ENCODE measurements at regions not wholly inside any gene's neighbourhood (a gene's known extent, or its start where the extent isn't known, plus 50 kb on each side); places are given as distances from the start of the nearest gene placed in this dataset.

- peaks cover 33% of the 10 kb centered on the region for H3K4me1 Mint-ChIP-seq (ENCODE audit: low read depth)
These were observed 496.6 kb upstream of the SPHKAP start for GRCh38 chr2:228678110-228678509.

GRCh38 chr2:228675646-228676045 is 494.2 kb upstream of the SPHKAP start:
- Mint-ChIP-seq H3K4me3 (no peak overlapping the region), H3K9me3 (no peaks in the 10 kb centered on the region), H3K36me3 (ENCODE audit: low read depth) (no peaks in the 10 kb centered on the region), H3K27me3 (ENCODE audit: insufficient read depth) (no peaks in the 10 kb centered on the region; the same call in none of the 2 replicates), H3K4me1 (ENCODE audit: low read depth) (peaks cover 22% of the 10 kb centered on the region), H3K27ac (no peak overlapping the region)
- no peak for TF ChIP-seq CTCF (IDR thresholded peaks at IDR 0.05)
- DNase-seq = no peak

More at GRCh38 chr2:228678110-228678509, 496.6 kb upstream of the SPHKAP start:
- no peak for TF ChIP-seq CTCF (IDR thresholded peaks at IDR 0.05)
- Mint-ChIP-seq H3K9me3 (no peaks in the 10 kb centered on the region), H3K36me3 (ENCODE audit: low read depth) (no peaks in the 10 kb centered on the region), H3K27ac (no peak overlapping the region), H3K27me3 (ENCODE audit: insufficient read depth) (peaks cover 4% of the 10 kb centered on the region), H3K4me3 (no peak overlapping the region)
- no peak for DNase-seq

GRCh38 chr2:228675091-228675490 is 493.6 kb upstream of the SPHKAP start:
- Mint-ChIP-seq H3K27ac (no peak overlapping the region), H3K9me3 (no peaks in the 10 kb centered on the region), H3K4me1 (ENCODE audit: low read depth) (peaks cover 22% of the 10 kb centered on the region), H3K4me3 (no peak overlapping the region), H3K27me3 (ENCODE audit: insufficient read depth) (no peaks in the 10 kb centered on the region; the same call in none of the 2 replicates), H3K36me3 (ENCODE audit: low read depth) (no peaks in the 10 kb centered on the region)
- DNase-seq = peak; percentile 83
- peak; percentile 31; the same call in 1 of the 2 replicates for TF ChIP-seq CTCF (IDR thresholded peaks at IDR 0.05)

GRCh38 chr2:228673876-228674554 is 492.5 kb upstream of the SPHKAP start:
- H3K4me1 Mint-ChIP-seq (ENCODE audit: low read depth) = peaks cover 22% of the 10 kb centered on the region
- H3K27ac Mint-ChIP-seq = no peak overlapping the region
- no peaks in the 10 kb centered on the region for H3K9me3 Mint-ChIP-seq
- no peak overlapping the region for H3K4me3 Mint-ChIP-seq
- H3K27me3 Mint-ChIP-seq (ENCODE audit: insufficient read depth) = no peaks in the 10 kb centered on the region; the same call in none of the 2 replicates
- DNase-seq = no peak
- H3K36me3 Mint-ChIP-seq (ENCODE audit: low read depth) = no peaks in the 10 kb centered on the region
- TF ChIP-seq CTCF (IDR thresholded peaks at IDR 0.05) = no peak

- H3K27ac Mint-ChIP-seq = no peak overlapping the region
- no peak overlapping the region for H3K4me3 Mint-ChIP-seq
- H3K9me3 Mint-ChIP-seq = no peaks in the 10 kb centered on the region
- H3K36me3 Mint-ChIP-seq (ENCODE audit: low read depth) = no peaks in the 10 kb centered on the region
- no peak for TF ChIP-seq CTCF (IDR thresholded peaks at IDR 0.05)
- peaks cover 8% of the 10 kb centered on the region for H3K4me1 Mint-ChIP-seq (ENCODE audit: low read depth)
- DNase-seq = no peak
- H3K27me3 Mint-ChIP-seq (ENCODE audit: insufficient read depth) = no peaks in the 10 kb centered on the region; the same call in 1 of the 2 replicates
These were observed 488.2 kb upstream of the SPHKAP start for GRCh38 chr2:228669690-228670089.
